H9 (cell line): ENCODE measurements at regions not wholly inside any gene's neighbourhood (a gene's known extent, or its start where the extent isn't known, plus 50 kb on each side); places are given as distances from the start of the nearest gene placed in this dataset.

Source experiments
- DNase-seq: peaks from one replicate; pipeline ENCODE4 v3.0.0-alpha.2; 2017
- H2AFZ ChIP-seq: one replicate; pipeline ENCODE4 v1.6.1; 2013; ENCODE audit warnings: mild to moderate bottlenecking, low read length, control low read depth, moderate library complexity
- H2AK5ac ChIP-seq: 2 replicates; pipeline ENCODE4 v1.6.1; 2013; ENCODE audit warnings: low read length, control low read depth, mixed read lengths; ENCODE audit not compliant: insufficient read length
- H2BK120ac ChIP-seq: one replicate; pipeline ENCODE4 v1.6.1; 2013; ENCODE audit warnings: low read depth, mild to moderate bottlenecking, low read length, control low read depth, inconsistent platforms; ENCODE audit not compliant: poor library complexity, severe bottlenecking
- H2BK12ac ChIP-seq: 2 replicates; pipeline ENCODE4 v1.6.1; 2013; ENCODE audit warnings: low read length, control low read depth, mixed read lengths, low read depth; ENCODE audit not compliant: insufficient read length
- H2BK15ac ChIP-seq: 2 replicates; pipeline ENCODE4 v1.6.1; 2013; ENCODE audit warnings: low read depth, low read length, control low read depth
- H2BK20ac ChIP-seq: one replicate; pipeline ENCODE4 v1.6.1; 2013; ENCODE audit warnings: low read depth, mild to moderate bottlenecking, low read length, control low read depth, inconsistent platforms; ENCODE audit not compliant: poor library complexity, severe bottlenecking
- H2BK5ac ChIP-seq: 2 replicates; pipeline ENCODE4 v1.6.1; 2013; ENCODE audit warnings: low read length, control low read depth, mixed read lengths; ENCODE audit not compliant: insufficient read length
- H3K14ac ChIP-seq: 2 replicates; pipeline ENCODE4 v1.6.1; 2013; ENCODE audit warnings: low read length, control low read depth; ENCODE audit not compliant: insufficient read depth
- H3K18ac ChIP-seq: 2 replicates; pipeline ENCODE4 v1.6.1; 2013; ENCODE audit warnings: low read depth, mild to moderate bottlenecking, mixed read lengths, low read length, control low read depth; ENCODE audit not compliant: insufficient read length
- H3K23ac ChIP-seq: 2 replicates; pipeline ENCODE4 v1.6.1; 2013; ENCODE audit warnings: low read length, control low read depth, mixed read lengths, low read depth; ENCODE audit not compliant: insufficient read length
- H3K23me2 ChIP-seq: 2 replicates; pipeline ENCODE4 v1.6.1; 2013; ENCODE audit warnings: low read depth, mild to moderate bottlenecking, mixed read lengths, low read length, control low read depth; ENCODE audit not compliant: insufficient read length, poor library complexity, severe bottlenecking
- H3K27ac ChIP-seq: 2 replicates; pipeline ENCODE4 v1.5.1; 2013; ENCODE audit warnings: low read length, control low read depth, mixed read lengths, low read depth; ENCODE audit not compliant: insufficient read length
- H3K27me3 ChIP-seq: 2 replicates; pipeline ENCODE4 v1.6.1; 2013; ENCODE audit warnings: low read length, control low read depth, inconsistent platforms; ENCODE audit not compliant: insufficient read depth
- H3K4ac ChIP-seq: 2 replicates; pipeline ENCODE4 v1.6.1; 2013; ENCODE audit warnings: low read depth, mild to moderate bottlenecking, control low read depth, inconsistent platforms, low read length, moderate library complexity
- H3K4me1 ChIP-seq: 2 replicates; pipeline ENCODE4 v1.6.1; 2013; ENCODE audit warnings: low read length, control low read depth, inconsistent platforms; ENCODE audit not compliant: insufficient read depth
- H3K4me2 ChIP-seq: 2 replicates; pipeline ENCODE4 v1.6.1; 2013; ENCODE audit warnings: low read length, control low read depth, mixed read lengths; ENCODE audit not compliant: insufficient read length, insufficient read depth
- H3K56ac ChIP-seq: 2 replicates; pipeline ENCODE4 v1.6.1; 2013; ENCODE audit warnings: low read depth, mild to moderate bottlenecking, mixed read lengths, low read length, control low read depth; ENCODE audit not compliant: insufficient read length
- H3K79me1 ChIP-seq: 2 replicates; pipeline ENCODE4 v1.6.1; 2013; ENCODE audit warnings: low read depth, mild to moderate bottlenecking, moderate library complexity, low read length, control low read depth, inconsistent platforms; ENCODE audit not compliant: insufficient read depth, poor library complexity, severe bottlenecking
- H3K79me2 ChIP-seq: 2 replicates; pipeline ENCODE4 v1.6.1; 2013; ENCODE audit warnings: low read length, control low read depth, inconsistent platforms; ENCODE audit not compliant: insufficient read depth
- H3K9ac ChIP-seq: 2 replicates; pipeline ENCODE4 v1.6.1; 2013; ENCODE audit warnings: low read length, control low read depth, mixed read lengths; ENCODE audit not compliant: insufficient read length; ENCODE audit errors: extremely low read depth
- H3K9me3 ChIP-seq: one replicate; pipeline ENCODE4 v1.6.1; 2013; ENCODE audit warnings: low read depth, low read length, inconsistent platforms; ENCODE audit not compliant: control insufficient read depth
- H3T11ph ChIP-seq: one replicate; pipeline ENCODE4 v1.6.1; 2013; ENCODE audit warnings: mild to moderate bottlenecking, low read length, control low read depth, inconsistent platforms
- H4K20me1 ChIP-seq: one replicate; pipeline ENCODE4 v1.6.1; 2013; ENCODE audit not compliant: control insufficient read depth, insufficient read length, insufficient read depth
- H4K5ac ChIP-seq: 2 replicates; pipeline ENCODE4 v1.6.1; 2013; ENCODE audit warnings: low read depth, mild to moderate bottlenecking, mixed read lengths, low read length, control low read depth; ENCODE audit not compliant: insufficient read length
- H4K8ac ChIP-seq: replicated peaks from 2 replicates; pipeline ENCODE4 v1.6.1; 2013; ENCODE audit warnings: low read length, control low read depth, mixed read lengths, low read depth; ENCODE audit not compliant: insufficient read length
- H4K91ac ChIP-seq: 2 replicates; pipeline ENCODE4 v1.6.1; 2013; ENCODE audit warnings: low read depth, mild to moderate bottlenecking, moderate library complexity, mixed read lengths, low read length, control low read depth; ENCODE audit not compliant: insufficient read length
- H3K27ac Mint-ChIP-seq, 3 experiments: 2 replicates in 2 of 3; 3 replicates in 1 of 3; pipeline ENCODE4 v1.8.0; 2020 to 2021; ENCODE audit warnings: mixed read lengths in 3 of 3, mild to moderate bottlenecking in 1 of 3, moderate library complexity in 1 of 3
- H3K27me3 Mint-ChIP-seq: 2 replicates; pipeline ENCODE4 v1.8.0; 2021; ENCODE audit warnings: low read depth, mild to moderate bottlenecking, moderate library complexity, mixed read lengths
- H3K36me3 Mint-ChIP-seq, 3 experiments: 2 replicates in 2 of 3; 3 replicates in 1 of 3; pipeline ENCODE4 v1.8.0; 2020 to 2021; ENCODE audit warnings: low read depth in 3 of 3, mixed read lengths in 3 of 3; ENCODE audit not compliant: insufficient read depth in 1 of 3
- H3K4me1 Mint-ChIP-seq, 2 experiments: 2 replicates each; pipeline ENCODE4 v1.8.0; 2020; ENCODE audit warnings: mixed read lengths in 2 of 2
- H3K4me3 Mint-ChIP-seq, 2 experiments: 2 replicates in 1 of 2; 3 replicates in 1 of 2; pipeline ENCODE4 v1.8.0; 2020 to 2021; ENCODE audit warnings: mild to moderate bottlenecking in 2 of 2, mixed read lengths in 2 of 2, moderate library complexity in 1 of 2
- H3K9me3 Mint-ChIP-seq, 2 experiments: 2 replicates in 1 of 2; 3 replicates in 1 of 2; pipeline ENCODE4 v1.8.0; 2020; ENCODE audit warnings: mild to moderate bottlenecking in 2 of 2, mixed read lengths in 2 of 2, moderate library complexity in 1 of 2
- WGBS: extraction: QIAGEN DNeasy Blood & Tissue Kit; methylation state at CpG from one replicate; pipeline ENCODE4 v1.1.7; 2013; ENCODE audit warnings: missing lambda C conversion rate, low lambda C conversion rate, mixed read lengths; ENCODE audit not compliant: insufficient read length; ENCODE audit errors: extremely low coverage; 5-methylcytosine and 5-hydroxymethylcytosine counted together
- TF ChIP-seq, protein P1 (sequence below): fragments of 200-600 bp; sonication (generic); conservative IDR thresholded peaks from 3 replicates; pipeline ENCODE4 v1.8.0; 2021; ENCODE audit warnings: antibody characterized with exemption, mild to moderate bottlenecking

DNA sequence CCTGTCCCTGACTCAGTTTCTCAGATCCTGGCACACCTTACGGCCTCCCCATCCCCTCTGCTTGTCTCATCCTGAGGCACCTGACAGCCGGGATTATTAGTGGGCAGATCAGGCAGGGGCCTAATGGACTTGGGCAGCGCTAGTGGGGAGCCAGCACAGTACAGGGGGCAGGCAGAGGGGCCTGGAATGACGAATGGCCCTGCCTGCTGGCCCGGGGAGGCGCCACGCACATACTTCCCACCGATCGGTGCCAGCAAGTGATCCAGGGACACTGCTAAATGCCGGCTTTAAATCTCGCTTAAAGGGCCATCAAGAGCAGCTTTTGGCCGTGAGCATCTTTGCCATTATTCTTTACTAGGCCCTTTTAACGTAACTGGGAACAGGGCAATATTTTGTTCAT lies 188.4 kb downstream of the DHX35 start:
- TF ChIP-seq, protein P1, sequence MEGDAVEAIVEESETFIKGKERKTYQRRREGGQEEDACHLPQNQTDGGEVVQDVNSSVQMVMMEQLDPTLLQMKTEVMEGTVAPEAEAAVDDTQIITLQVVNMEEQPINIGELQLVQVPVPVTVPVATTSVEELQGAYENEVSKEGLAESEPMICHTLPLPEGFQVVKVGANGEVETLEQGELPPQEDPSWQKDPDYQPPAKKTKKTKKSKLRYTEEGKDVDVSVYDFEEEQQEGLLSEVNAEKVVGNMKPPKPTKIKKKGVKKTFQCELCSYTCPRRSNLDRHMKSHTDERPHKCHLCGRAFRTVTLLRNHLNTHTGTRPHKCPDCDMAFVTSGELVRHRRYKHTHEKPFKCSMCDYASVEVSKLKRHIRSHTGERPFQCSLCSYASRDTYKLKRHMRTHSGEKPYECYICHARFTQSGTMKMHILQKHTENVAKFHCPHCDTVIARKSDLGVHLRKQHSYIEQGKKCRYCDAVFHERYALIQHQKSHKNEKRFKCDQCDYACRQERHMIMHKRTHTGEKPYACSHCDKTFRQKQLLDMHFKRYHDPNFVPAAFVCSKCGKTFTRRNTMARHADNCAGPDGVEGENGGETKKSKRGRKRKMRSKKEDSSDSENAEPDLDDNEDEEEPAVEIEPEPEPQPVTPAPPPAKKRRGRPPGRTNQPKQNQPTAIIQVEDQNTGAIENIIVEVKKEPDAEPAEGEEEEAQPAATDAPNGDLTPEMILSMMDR: no peak
- no peak for DNase-seq
- Histone ChIP-seq H3K79me2 (no peaks in the 10 kb centered on the region), H3K9me3 (no peaks in the 10 kb centered on the region), H4K5ac (no peak overlapping the region), H2AK5ac (no peak overlapping the region), H3K4ac (no peak overlapping the region), H3K18ac (no peak overlapping the region), H2BK20ac (no peak overlapping the region), H3K4me2 (no peak overlapping the region), H2BK15ac (no peak overlapping the region), H2AFZ (no peak overlapping the region), H2BK120ac (no peak overlapping the region), H3K56ac (no peak overlapping the region), H3K14ac (no peak overlapping the region), H3K4me1 (peaks cover 4% of the 10 kb centered on the region; the same call in 1 of the 2 replicates), H4K91ac (no peak overlapping the region), H3K23ac (no peak overlapping the region), H2BK12ac (no peak overlapping the region), H3K27me3 (no peaks in the 10 kb centered on the region), H3K27ac (no peak overlapping the region), H3K9ac (no peak overlapping the region), H3T11ph (no peak overlapping the region), H3K23me2 (no peaks in the 10 kb centered on the region), H4K8ac (no peak overlapping the region), H4K20me1 (no peaks in the 10 kb centered on the region), H2BK5ac (no peak overlapping the region), H3K79me1 (no peaks in the 10 kb centered on the region)
- Mint-ChIP-seq H3K27ac (no peak overlapping the region), H3K27me3 (no peaks in the 10 kb centered on the region; the same call in none of the 2 replicates), H3K4me1 (peaks cover 18 to 22% of the 10 kb centered on the region in 2 experiments), H3K36me3 (no peaks in the 10 kb centered on the region; a peak in 1 of 7 replicates), H3K9me3 (no peaks in the 10 kb centered on the region), H3K4me3 (no peak overlapping the region)
- WGBS: no CpG with 5 or more reads among the region's 13 CpGs
